ENCODE measurements at regions not wholly inside any gene's neighbourhood (a gene's known extent, or its start where the extent isn't known, plus 50 kb on each side); places are given as distances from the start of the nearest gene placed in this dataset.

- Histone ChIP-seq H3K9me1 (ENCODE audit: insufficient read depth, low read length) (no peaks in the 10 kb centered on the region), H3K36me3 (ENCODE audit: control insufficient read depth, insufficient read depth, low read length) (no peaks in the 10 kb centered on the region), H3K4me1 (ENCODE audit: control insufficient read depth, insufficient read depth, low read length) (no peaks in the 10 kb centered on the region), H3K27me3 (ENCODE audit: control insufficient read depth, insufficient read depth, low read length) (no peaks in the 10 kb centered on the region), H3K14ac (replicated peaks; ENCODE audit: low read depth, low read length) (no peak overlapping the region), H2BK15ac (ENCODE audit: low read depth, low read length) (no peak overlapping the region), H3K79me1 (ENCODE audit: low read depth in 1 of 2, low read length in 2 of 2) (no peaks in the 10 kb centered on the region), H3K4me2 (ENCODE audit: low read depth, low read length) (no peak overlapping the region), H3K56ac (ENCODE audit: extremely low read depth, insufficient read depth, low read length) (no peak overlapping the region), H2AK5ac (ENCODE audit: low read depth, low read length) (no peak overlapping the region), H3K27ac (ENCODE audit: insufficient read depth, low read length) (no peak overlapping the region), H2AFZ (replicated peaks; ENCODE audit: low read length, poor library complexity) (no peak overlapping the region), H3K9me3 (ENCODE audit: control insufficient read depth, insufficient read depth, low read length) (no peaks in the 10 kb centered on the region), H2BK5ac (ENCODE audit: low read depth, low read length, poor library complexity, severe bottlenecking) (no peak overlapping the region), H2AK9ac (replicated peaks; ENCODE audit: low read depth, low read length, poor library complexity) (no peak overlapping the region), H3K23ac (ENCODE audit: low read depth, low read length) (no peak overlapping the region), H3K9ac (ENCODE audit: low read depth, low read length) (no peak overlapping the region), H4K8ac (ENCODE audit: low read depth in 2 of 2, low read length in 2 of 2) (no peak overlapping the region), H4K91ac (ENCODE audit: insufficient read depth, low read depth, low read length) (no peak overlapping the region), H3K18ac (ENCODE audit: low read depth, low read length) (no peak overlapping the region), H3K4me3 (ENCODE audit: insufficient read depth, low read depth, low read length) (no peak overlapping the region), H4K20me1 (ENCODE audit: insufficient read depth, low read length) (no peaks in the 10 kb centered on the region), H2BK120ac (ENCODE audit: low read depth, low read length) (no peak overlapping the region), H3K4ac (ENCODE audit: low read depth, low read length) (no peak overlapping the region), H2BK20ac (ENCODE audit: low read depth, low read length) (no peak overlapping the region), H4K5ac (ENCODE audit: low read depth, low read length) (no peak overlapping the region)
- ChIA-PET CTCF (no interaction called here), POLR2A (ENCODE audit: unreplicated experiment) (no interaction called here)
- dilution Hi-C loops (cut with HindIII; ENCODE audit: low sequenced_read_pairs, unreplicated experiment) (no loop called here), intact Hi-C loops (cut with micrococcal nuclease) (no loop called here), in situ Hi-C loops (cut with MboI; ENCODE audit: low sequenced_read_pairs) (no loop called here)
- TF ChIP-seq SMC3 (IDR thresholded peaks at IDR 0.05; ENCODE audit: low read depth, low read length) = no peak
- no peak for TF ChIP-seq FOS (IDR thresholded peaks at IDR 0.05; ENCODE audit: low read depth, low read length)
- TF ChIP-seq CTCF (conservative IDR thresholded peaks at IDR 0.05; ENCODE audit: low read depth, low read length) = no peak
- TF ChIP-seq RFX5 (IDR thresholded peaks at IDR 0.05; ENCODE audit: low read depth, low read length) = no peak
- TF ChIP-seq USF2 (IDR thresholded peaks at IDR 0.05; ENCODE audit: low read depth, low read length) = no peak
- TF ChIP-seq MXI1 (IDR thresholded peaks at IDR 0.05; ENCODE audit: borderline replicate concordance, low read depth, low read length) = no peak
- TF ChIP-seq POLR2A (IDR thresholded peaks at IDR 0.05; ENCODE audit: low read depth, low read length) = no peak
- no peak for TF ChIP-seq BHLHE40 (IDR thresholded peaks at IDR 0.05; ENCODE audit: low read depth, low read length)
- TF ChIP-seq NFE2L2 (IDR thresholded peaks at IDR 0.05; ENCODE audit: low read depth, low read length) = no peak
- no peak for TF ChIP-seq MAZ (IDR thresholded peaks at IDR 0.05; ENCODE audit: borderline replicate concordance, low read depth, low read length)
- TF ChIP-seq CEBPB (IDR thresholded peaks at IDR 0.05; ENCODE audit: low read depth, low read length) = no peak
- TF ChIP-seq RAD21 (IDR thresholded peaks at IDR 0.05; ENCODE audit: low read length) = no peak
- no peak for TF ChIP-seq CHD1 (IDR thresholded peaks at IDR 0.05; ENCODE audit: low read depth, low read length)
- no peak for TF ChIP-seq ELK1 (IDR thresholded peaks at IDR 0.05; ENCODE audit: borderline replicate concordance, low read depth, low read length)
- no peak for DNase-seq
- no TSS peak for BruUV-seq (replicated peaks)
- WGBS, 2 experiments (ENCODE audit: extremely low coverage in 2 of 2, insufficient read length in 1 of 2) = no CpG with 5 or more reads among the region's 2 CpGs
- no peak for ATAC-seq (ENCODE audit: low read depth)
Observed at GRCh38 chrX:127124871-127125270, 305.3 kb downstream of the PRR32 start.
